ENCODE measurements at regions not wholly inside any gene's neighbourhood (a gene's known extent, or its start where the extent isn't known, plus 50 kb on each side); places are given as distances from the start of the nearest gene placed in this dataset.
A peak's percentile ranks its signal among the peaks of the same experiment; 100 is the strongest.

- no peak for DNase-seq
Observed at GRCh38 chr2:156083763-156084493, 248.6 kb downstream of the NR4A2 start.

- DNase-seq, result no peak
Observed at GRCh38 chr2:156079845-156080244, 252.7 kb downstream of the NR4A2 start.

- no peak for DNase-seq
Observed at GRCh38 chr2:156077041-156077742, 255.3 kb downstream of the NR4A2 start.

GRCh38 chr2:156065912-156066311 lies 266.6 kb downstream of the NR4A2 start:
- no peak for DNase-seq

GRCh38 chr2:156064540-156064939 lies 268.0 kb downstream of the NR4A2 start:
- no peak for DNase-seq

- DNase-seq, result no peak
Observed at GRCh38 chr2:156057647-156058046, 274.9 kb downstream of the NR4A2 start.

- no peak for DNase-seq
Observed at GRCh38 chr2:156054983-156055382, 277.5 kb downstream of the NR4A2 start.

- no peak for DNase-seq
Observed at GRCh38 chr2:156046900-156047299, 285.6 kb downstream of the NR4A2 start.

GRCh38 chr2:156042895-156043294 lies 289.6 kb downstream of the NR4A2 start:
- DNase-seq, result no peak

- no peak for DNase-seq
Observed at GRCh38 chr2:156038021-156038420, 294.5 kb downstream of the NR4A2 start.

GRCh38 chr2:156037482-156037881 lies 295.0 kb downstream of the NR4A2 start:
- DNase-seq, result no peak

GRCh38 chr2:156031121-156031520 lies 301.4 kb downstream of the NR4A2 start:
- DNase-seq, result no peak

- DNase-seq, result peak; percentile 76
Observed at GRCh38 chr2:156023229-156023869, 309.2 kb downstream of the NR4A2 start.

GRCh38 chr2:156021146-156022040 lies 311.1 kb downstream of the NR4A2 start:
- DNase-seq, result no peak

GRCh38 chr2:156019341-156019740 lies 313.2 kb downstream of the NR4A2 start:
- no peak for DNase-seq

- no peak for DNase-seq
Observed at GRCh38 chr2:156017341-156017885, 315.1 kb downstream of the NR4A2 start.

GRCh38 chr2:156009293-156009692 lies 323.2 kb downstream of the NR4A2 start:
- DNase-seq, result no peak

GRCh38 chr2:156006721-156007618 lies 325.6 kb downstream of the NR4A2 start:
- no peak for DNase-seq

GRCh38 chr2:156005999-156006712 lies 326.4 kb downstream of the NR4A2 start:
- no peak for DNase-seq

- DNase-seq, result no peak
Observed at GRCh38 chr2:156005531-156005930, 327.0 kb downstream of the NR4A2 start.

GRCh38 chr2:156004459-156004858 lies 328.1 kb downstream of the NR4A2 start:
- DNase-seq, result no peak
